GM19467 (cell line): ENCODE measurements at regions not wholly inside any gene's neighbourhood (a gene's known extent, or its start where the extent isn't known, plus 50 kb on each side); places are given as distances from the start of the nearest gene placed in this dataset.

ENCODE experiments used
- ATAC-seq: cut with Tn5 transposase; IDR thresholded peaks from one replicate; pipeline ENCODE4 v1.9.1; 2021; ENCODE audit warnings: mild to moderate bottlenecking, moderate library complexity; ENCODE audit not compliant: unreplicated experiment

DNA sequence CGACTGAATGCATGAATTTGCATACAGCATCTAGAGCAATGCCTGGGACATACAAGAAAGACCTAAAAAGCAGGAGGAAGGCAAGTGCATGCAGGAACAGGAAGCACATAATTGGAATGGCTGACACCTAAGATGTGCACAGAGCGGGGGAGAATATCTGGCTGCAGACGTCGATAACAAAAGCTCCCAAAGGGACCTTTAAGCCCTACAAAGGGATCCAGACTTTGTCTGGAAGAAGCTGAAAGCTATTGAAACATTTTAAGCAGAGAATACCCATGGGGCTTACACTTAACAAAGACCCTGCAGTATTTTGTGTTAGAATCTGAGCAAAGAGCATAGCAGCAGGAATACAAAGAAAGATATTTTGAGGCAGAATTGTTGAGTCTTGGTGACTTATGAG is 107.4 kb upstream of the CLDN10 start:
- ATAC-seq, result no peak

GRCh38 chr13:95447814-95448213 is 104.7 kb upstream of the CLDN10 start:
- ATAC-seq, result no peak

DNA sequence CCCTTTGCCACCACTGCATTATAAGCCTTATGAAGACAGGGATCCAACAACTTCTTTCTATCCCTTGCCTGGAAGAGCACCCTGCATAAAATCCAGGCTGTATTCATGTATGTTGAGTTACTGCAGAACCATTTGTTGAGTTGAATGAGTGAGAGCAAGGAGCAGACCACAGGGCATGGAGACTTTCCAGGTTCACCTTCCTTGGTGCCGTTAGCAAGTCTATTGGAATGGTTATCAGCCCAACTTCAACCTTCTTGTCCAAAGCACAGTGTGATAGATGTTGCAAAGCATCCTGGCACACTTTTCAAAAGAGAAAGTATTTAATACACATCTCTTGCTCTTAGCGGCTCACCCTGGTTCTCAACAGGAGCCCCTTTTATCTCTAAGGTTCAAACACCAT is 100.9 kb upstream of the CLDN10 start:
- ATAC-seq, result no peak

- no peak for ATAC-seq
These were observed 100.1 kb upstream of the CLDN10 start for GRCh38 chr13:95452375-95452774.

DNA sequence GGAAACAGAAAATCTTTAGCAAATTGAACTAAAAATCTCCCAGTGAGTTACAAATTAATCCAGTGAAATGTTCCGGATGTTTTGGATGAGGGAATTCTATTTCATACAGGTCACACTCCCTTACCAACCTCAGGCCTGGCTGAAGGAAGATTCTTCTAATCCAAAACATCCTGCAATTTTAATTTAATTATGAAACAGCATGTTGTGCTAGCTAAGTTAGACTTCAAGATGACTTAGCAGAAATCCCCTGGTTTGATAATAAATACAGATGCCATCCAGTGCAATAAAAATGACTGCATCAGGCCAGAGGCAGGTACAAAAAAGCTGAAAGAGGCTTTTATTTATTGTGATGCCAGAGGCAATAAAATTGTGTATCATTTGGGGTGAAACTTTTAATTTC is 96.7 kb upstream of the CLDN10 start:
- no peak for ATAC-seq

- ATAC-seq, result peak; percentile 21
These were observed 95.7 kb upstream of the CLDN10 start for GRCh38 chr13:95456815-95457214.

- peak; percentile 99 for ATAC-seq
These were observed 95.2 kb upstream of the CLDN10 start for GRCh38 chr13:95457294-95457693.

DNA sequence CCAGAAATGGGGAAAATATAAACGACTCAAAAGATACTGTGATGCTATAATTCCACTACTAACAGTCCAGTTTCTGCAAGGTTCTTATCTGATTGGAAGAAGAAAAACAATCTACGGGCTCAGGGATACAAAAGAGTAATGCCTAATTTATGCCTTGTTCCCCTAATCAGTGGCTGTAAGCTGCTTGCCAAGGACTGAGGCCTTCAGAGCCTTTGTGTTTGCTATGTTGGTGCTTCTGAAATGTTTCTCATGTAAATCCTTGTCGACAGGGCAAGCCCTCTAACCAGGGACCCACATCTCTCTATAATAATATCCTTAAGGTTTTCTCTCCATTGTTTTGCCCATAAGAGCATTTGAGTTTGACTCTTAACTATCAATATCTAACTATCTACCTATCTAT is 89.7 kb upstream of the CLDN10 start:
- ATAC-seq, result no peak

DNA sequence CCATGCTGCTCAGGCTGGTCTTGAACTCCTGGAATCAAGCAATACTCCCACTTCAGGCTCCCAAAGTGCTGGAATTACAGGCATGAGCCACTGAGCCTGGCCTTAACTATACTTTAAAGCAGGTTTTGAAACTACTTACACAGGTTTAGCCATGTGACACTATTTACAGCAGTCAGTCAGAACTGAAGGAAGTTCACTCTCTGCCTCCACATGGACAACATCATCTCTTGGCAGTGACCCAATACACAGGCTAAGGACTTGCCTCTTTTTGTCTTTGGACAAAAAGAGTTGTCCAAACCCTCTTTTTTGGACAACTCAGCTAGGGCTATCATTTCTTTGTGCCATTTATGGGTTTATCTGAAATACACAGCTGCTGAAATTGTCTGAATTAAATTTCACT is 89.0 kb upstream of the CLDN10 start:
- ATAC-seq, result no peak

- no peak for ATAC-seq
These were observed 81.8 kb upstream of the CLDN10 start for GRCh38 chr13:95470574-95471366.

DNA sequence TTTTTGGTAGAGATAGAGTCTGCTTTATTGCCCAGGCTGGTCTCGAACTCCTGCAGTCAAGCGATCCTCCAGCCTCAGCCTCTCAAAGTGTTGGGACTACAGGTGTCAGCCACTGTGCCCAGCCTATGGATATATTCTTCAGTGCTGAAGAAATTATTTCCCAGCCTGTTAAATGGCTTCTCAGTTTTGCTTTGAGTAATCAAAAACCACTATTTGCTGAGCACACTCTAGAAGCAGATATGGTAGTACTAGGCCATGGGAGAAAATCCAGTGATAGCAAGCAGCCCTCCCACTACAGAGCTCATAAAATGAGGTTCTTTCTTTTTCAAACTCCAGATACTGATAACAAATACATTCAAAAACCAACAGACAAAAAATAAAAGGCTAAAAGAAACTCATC is 80.6 kb upstream of the CLDN10 start:
- no peak for ATAC-seq

- ATAC-seq, result no peak
These were observed 77.5 kb upstream of the CLDN10 start for GRCh38 chr13:95474992-95475391.

GRCh38 chr13:95477187-95477586 is 75.3 kb upstream of the CLDN10 start:
- ATAC-seq, result no peak

DNA sequence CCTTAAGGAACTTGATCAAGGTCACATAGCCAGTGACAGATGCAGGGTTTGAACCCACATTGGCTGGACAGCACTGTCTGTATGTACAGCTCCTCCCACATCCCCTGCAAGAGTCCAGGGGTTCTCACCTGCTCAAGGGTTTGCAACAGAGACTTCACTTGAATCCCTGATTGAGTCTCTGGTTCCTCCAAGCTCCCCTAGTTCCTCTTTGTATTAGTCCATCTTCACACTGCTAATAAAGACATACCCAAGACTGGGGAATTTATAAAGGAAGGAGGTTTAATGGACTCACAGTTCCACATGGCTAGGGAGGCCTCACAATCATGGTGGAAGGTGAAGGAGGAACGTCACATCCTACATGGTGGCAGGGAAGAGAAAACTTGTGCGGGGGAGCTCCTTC is 72.8 kb upstream of the CLDN10 start:
- ATAC-seq, result no peak

DNA sequence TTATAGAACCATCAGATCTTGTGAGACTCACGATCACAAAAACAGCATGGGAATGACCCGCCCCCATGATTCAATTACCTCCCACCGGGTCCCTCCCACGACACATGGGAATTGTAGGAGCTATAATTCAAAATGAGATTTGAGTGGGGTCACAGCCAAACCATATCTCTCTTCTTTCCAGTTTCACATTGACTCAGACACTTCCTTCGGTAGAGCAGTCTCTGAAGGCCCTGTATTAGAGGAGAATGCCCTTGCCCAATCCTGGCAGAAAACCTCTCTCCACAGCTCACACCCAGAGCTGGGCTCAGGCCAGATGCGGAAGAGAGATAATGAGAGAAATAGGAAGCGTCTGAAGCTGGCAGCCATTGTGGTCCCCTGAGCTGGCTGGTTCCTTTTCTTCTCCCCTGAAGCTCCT is 72.4 kb upstream of the CLDN10 start:
- peak; percentile 57 for ATAC-seq

DNA sequence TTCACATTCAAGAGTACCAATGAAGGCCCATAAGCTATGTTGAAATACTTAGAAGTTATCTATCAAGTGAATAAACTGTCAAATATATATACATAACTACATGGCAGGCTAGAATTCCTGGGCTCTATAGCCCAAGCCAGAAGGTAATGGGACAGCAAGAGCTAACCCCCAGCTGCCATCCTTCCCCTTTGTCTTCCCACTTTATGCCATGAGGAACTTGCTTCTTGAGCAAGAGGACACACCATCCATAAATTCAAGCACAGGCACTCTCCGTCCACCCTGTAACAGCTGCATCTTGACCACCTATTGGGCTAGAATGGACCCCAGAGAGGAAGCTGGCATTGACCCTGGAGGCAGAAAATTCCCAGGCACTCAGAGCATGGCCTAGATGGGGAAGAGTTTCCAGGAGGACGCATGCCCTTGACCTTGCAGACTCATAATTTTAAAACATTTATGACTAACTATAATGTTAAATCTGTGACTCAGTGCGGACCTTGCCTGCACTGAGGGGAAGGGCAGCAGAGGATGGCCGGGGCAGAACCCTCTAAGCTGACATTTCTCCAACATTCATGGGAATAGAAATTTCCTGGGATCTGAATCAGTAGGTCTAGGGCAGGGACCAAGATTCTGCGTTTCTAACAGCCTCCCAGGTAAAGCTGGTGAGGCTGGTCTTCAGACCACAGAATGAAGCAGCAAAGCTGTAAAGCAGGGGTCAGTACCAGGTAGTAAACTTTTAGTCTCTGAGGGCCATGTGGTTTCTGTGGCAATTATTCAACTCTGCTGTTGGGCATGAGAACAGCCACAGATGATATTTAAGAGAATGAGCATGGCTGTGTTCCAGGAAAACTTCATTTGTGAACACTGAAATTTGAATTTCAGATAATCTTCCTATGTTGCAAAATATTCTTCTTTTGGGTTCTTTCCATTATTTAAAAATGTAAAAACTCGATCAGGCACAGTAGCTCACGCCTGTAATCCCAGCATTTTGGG is 71.4 kb upstream of the CLDN10 start:
- ATAC-seq, result no peak

DNA sequence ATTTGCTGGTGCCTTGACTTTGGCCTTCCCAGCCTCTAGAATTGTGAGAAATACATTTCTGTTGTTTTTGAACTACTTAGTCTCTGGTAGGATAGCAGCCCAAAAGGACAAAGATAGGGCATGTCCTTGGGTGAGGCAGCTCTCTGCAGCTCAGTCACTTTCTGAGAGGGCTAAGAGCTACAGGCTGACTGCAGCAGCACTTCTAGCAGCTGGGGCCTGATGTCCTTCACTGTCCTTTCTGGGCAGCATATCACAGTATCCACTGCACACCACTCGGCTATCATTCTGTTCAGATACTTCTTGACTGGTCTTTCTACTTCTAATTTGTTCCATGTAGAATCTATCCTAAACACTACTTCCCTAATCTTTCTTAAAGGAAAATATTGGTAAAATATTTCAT is 68.5 kb upstream of the CLDN10 start:
- ATAC-seq, result no peak

- ATAC-seq, result no peak
These were observed 67.4 kb upstream of the CLDN10 start for GRCh38 chr13:95485045-95485517.

DNA sequence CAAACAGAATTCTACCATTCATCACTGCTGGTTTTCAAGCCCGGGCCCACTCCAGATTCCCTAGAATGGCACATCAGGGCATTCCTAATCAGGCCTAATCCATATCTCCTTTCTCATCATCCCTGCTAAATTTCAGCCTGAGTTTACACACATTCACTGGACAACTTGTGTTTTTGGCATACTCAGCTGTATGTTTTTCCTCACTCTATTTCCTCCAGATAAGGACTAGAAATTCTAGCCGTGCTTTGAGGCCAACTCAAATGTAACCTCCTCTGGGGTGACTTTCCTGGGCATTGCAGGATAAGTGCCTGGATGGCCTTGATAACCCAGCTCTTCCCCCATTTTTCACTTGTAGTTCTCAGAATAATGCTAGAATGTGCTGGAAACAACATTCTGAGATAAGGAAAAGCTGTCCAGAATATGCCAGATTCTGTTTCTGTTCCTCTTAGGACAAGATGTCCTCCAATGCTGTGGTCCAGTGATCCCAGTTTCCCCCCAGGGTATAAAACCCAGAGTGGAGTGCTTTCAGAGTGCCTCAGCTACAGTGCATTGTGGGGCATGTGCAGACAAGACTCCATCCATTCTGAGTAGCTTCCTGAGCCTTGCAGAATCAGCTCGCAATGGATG is 66.9 kb upstream of the CLDN10 start:
- no peak for ATAC-seq

DNA sequence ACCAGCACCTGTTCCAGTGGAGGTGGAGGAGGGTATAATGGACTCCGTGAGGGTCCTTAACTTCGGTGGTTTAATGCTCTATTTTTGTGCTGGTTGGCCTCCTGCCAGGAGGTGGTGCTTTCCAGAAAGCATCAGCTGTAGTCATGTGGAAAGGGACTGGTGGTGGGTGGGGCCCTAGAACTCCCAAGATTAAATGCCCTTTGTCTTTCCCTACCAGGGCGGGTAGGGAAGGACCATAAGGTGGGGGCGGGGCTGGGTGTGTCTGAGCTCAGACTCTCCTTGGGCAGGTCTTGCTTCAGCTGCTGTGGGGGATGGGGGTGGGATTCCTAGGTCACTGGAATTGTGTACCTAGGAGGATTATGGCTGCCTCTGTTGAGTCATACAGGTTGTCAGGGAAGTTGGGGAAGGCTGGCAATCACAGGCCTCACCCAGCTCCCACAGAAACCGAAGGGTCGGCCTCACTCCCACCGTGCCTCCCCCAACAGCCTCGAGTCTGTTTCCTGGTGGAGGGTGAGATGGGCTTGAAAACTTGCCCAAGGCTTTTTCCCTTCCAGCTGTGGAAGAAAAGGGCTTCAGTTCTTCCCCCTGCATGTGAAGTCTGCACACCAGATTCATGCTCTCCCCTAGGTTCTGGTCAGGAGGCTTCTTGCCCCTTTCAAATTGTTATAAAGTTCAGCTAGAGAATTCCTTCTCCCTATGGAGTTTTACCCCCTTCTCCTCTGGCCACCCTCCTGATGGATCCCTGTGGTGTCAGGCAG is 60.3 kb upstream of the CLDN10 start:
- no peak for ATAC-seq
